GM23338 (cell line): ENCODE measurements at regions not wholly inside any gene's neighbourhood (a gene's known extent, or its start where the extent isn't known, plus 50 kb on each side); places are given as distances from the start of the nearest gene placed in this dataset.

Experiments used
- ATAC-seq: fragments of 200-7000 bp; cut with Tn5 transposase; 3 replicates; pipeline ENCODE4 v1.9.1; 2020
- DNase-seq: peaks from one replicate; pipeline ENCODE4 v3.0.0-alpha.2; 2015; ENCODE audit warnings: low spot score
- H2AFZ ChIP-seq: fragments of 200-600 bp; sonication (generic); 2 replicates; pipeline ENCODE4 v1.8.0; 2016; ENCODE audit warnings: antibody characterized with exemption, mild to moderate bottlenecking, moderate library complexity
- H3F3A ChIP-seq: fragments of 200-600 bp; sonication (generic); replicated peaks from 2 replicates; pipeline ENCODE4 v1.8.0; 2017; ENCODE audit warnings: antibody characterized with exemption, mixed run types, low read depth
- H3K27ac ChIP-seq: fragments of 200-600 bp; sonication (generic); 2 replicates; pipeline ENCODE4 v1.6.1; 2016; ENCODE audit warnings: low read depth
- H3K27me3 ChIP-seq: fragments of 200-600 bp; sonication (generic); 2 replicates; pipeline ENCODE4 v1.8.0; 2016; ENCODE audit warnings: mild to moderate bottlenecking, mixed run types, moderate library complexity; ENCODE audit not compliant: insufficient read depth
- H3K36me3 ChIP-seq: fragments of 200-600 bp; sonication (generic); 2 replicates; pipeline ENCODE4 v1.8.0; 2016; ENCODE audit warnings: mild to moderate bottlenecking; ENCODE audit not compliant: insufficient read depth
- H3K4me1 ChIP-seq: fragments of 200-600 bp; sonication (generic); 2 replicates; pipeline ENCODE4 v1.8.0; 2016; ENCODE audit warnings: mild to moderate bottlenecking, moderate library complexity; ENCODE audit not compliant: insufficient read depth
- H3K4me2 ChIP-seq: fragments of 200-600 bp; sonication (generic); 2 replicates; pipeline ENCODE4 v1.7.1; 2017; ENCODE audit warnings: mixed run types
- H3K4me3 ChIP-seq: fragments of 200-600 bp; sonication (generic); 2 replicates; pipeline ENCODE4 v1.6.1; 2016; ENCODE audit warnings: mixed run types
- H3K79me2 ChIP-seq: fragments of 200-600 bp; sonication (generic); replicated peaks from 2 replicates; pipeline ENCODE4 v1.8.0; 2017; ENCODE audit warnings: mild to moderate bottlenecking; ENCODE audit not compliant: insufficient read depth
- H3K9me2 ChIP-seq: fragments of 200-600 bp; sonication (generic); 2 replicates; pipeline ENCODE4 v1.8.0; 2017; ENCODE audit not compliant: insufficient read depth
- H4K20me1 ChIP-seq: fragments of 200-600 bp; sonication (generic); replicated peaks from 2 replicates; pipeline ENCODE4 v1.8.0; 2017; ENCODE audit warnings: mild to moderate bottlenecking; ENCODE audit not compliant: insufficient read depth
- H3K27ac Mint-ChIP-seq: 2 replicates; pipeline ENCODE4 v1.8.0; 2020; ENCODE audit warnings: inconsistent platforms, mild to moderate bottlenecking, moderate library complexity, mixed read lengths
- H3K27me3 Mint-ChIP-seq: 3 replicates; pipeline ENCODE4 v1.8.0; 2022; ENCODE audit warnings: low read depth, mild to moderate bottlenecking, moderate library complexity, mixed read lengths, inconsistent platforms; ENCODE audit not compliant: insufficient read depth, poor library complexity
- H3K36me3 Mint-ChIP-seq: 3 replicates; pipeline ENCODE4 v1.8.0; 2021; ENCODE audit warnings: low read depth, mild to moderate bottlenecking, inconsistent platforms, moderate library complexity, mixed read lengths
- H3K4me1 Mint-ChIP-seq: 3 replicates; pipeline ENCODE4 v1.8.0; 2020; ENCODE audit warnings: mild to moderate bottlenecking, inconsistent platforms, mixed read lengths
- H3K4me3 Mint-ChIP-seq: 3 replicates; pipeline ENCODE4 v1.8.0; 2021; ENCODE audit warnings: moderate library complexity, mild to moderate bottlenecking, inconsistent platforms, mixed read lengths
- H3K9me3 Mint-ChIP-seq: 3 replicates; pipeline ENCODE4 v1.8.0; 2020; ENCODE audit warnings: moderate library complexity, mild to moderate bottlenecking, inconsistent platforms, mixed read lengths
- CREB1 ChIP-seq: fragments of 250-450 bp; sonication (Bioruptor Pico); IDR thresholded peaks from 2 replicates; pipeline ENCODE4 v1.5.0; 2020; ENCODE audit warnings: low read depth, mild to moderate bottlenecking, moderate library complexity
- CTCF ChIP-seq, 2 experiments: fragments of 200-600 bp in 1 of 2; sonication (generic) in 1 of 2; conservative IDR thresholded peaks; 2 replicates each; pipeline versions ENCODE4 v1.5.1 to v1.6.1; 2016 to 2017; ENCODE audit warnings: antibody characterized with exemption in 2 of 2, low read depth in 2 of 2, mild to moderate bottlenecking in 2 of 2, moderate library complexity in 1 of 2
- EZH2 ChIP-seq: fragments of 200-600 bp; sonication (generic); IDR thresholded peaks from one replicate; pipeline ENCODE4 v1.8.0; 2017; ENCODE audit warnings: antibody characterized with exemption, mild to moderate bottlenecking, low read depth; ENCODE audit not compliant: unreplicated experiment
- NANOG ChIP-seq: IDR thresholded peaks from 2 replicates; pipeline ENCODE4 v1.6.1; 2016; ENCODE audit warnings: antibody characterized with exemption, borderline replicate concordance
- POLR2AphosphoS5 ChIP-seq: IDR thresholded peaks from 2 replicates; pipeline ENCODE4 v1.6.1; 2016; ENCODE audit warnings: antibody characterized with exemption, low read depth
- REST ChIP-seq: IDR thresholded peaks from one replicate; pipeline ENCODE4 v1.6.1; 2018; ENCODE audit warnings: antibody characterized with exemption; ENCODE audit not compliant: unreplicated experiment
- STAT1 ChIP-seq: IDR thresholded peaks from one replicate; pipeline ENCODE4 v1.6.1; 2016; ENCODE audit warnings: antibody characterized with exemption; ENCODE audit not compliant: unreplicated experiment
- ZNF114 ChIP-seq: fragments of 250-450 bp; sonication (Bioruptor Pico); IDR thresholded peaks from 2 replicates; pipeline ENCODE4 v1.5.0; 2020; ENCODE audit warnings: mild to moderate bottlenecking, moderate library complexity
- ZNF462 ChIP-seq: fragments of 250-450 bp; sonication (Bioruptor Pico); IDR thresholded peaks from 2 replicates; pipeline ENCODE4 v1.5.0; 2020; ENCODE audit warnings: mild to moderate bottlenecking, moderate library complexity

GRCh38 chr12:20050221-20050620 is 318.1 kb upstream of the PDE3A start (continued):
- no peak for TF ChIP-seq REST

GRCh38 chr12:20053782-20054181 is 314.6 kb upstream of the PDE3A start:
- Histone ChIP-seq H2AFZ (no peak overlapping the region), H3K27ac (no peak overlapping the region), H3K4me2 (no peak overlapping the region), H3K4me3 (no peak overlapping the region), H3K36me3 (no peaks in the 10 kb centered on the region), H3K27me3 (no peaks in the 10 kb centered on the region), H3K4me1 (no peaks in the 10 kb centered on the region), H3K79me2 (no peaks in the 10 kb centered on the region), H3K9me2 (no peaks in the 10 kb centered on the region), H4K20me1 (no peaks in the 10 kb centered on the region), H3F3A (no peaks in the 10 kb centered on the region)
- Mint-ChIP-seq H3K36me3 (no peaks in the 10 kb centered on the region), H3K27ac (no peak overlapping the region), H3K4me3 (no peak overlapping the region), H3K27me3 (no peaks in the 10 kb centered on the region), H3K4me1 (no peaks in the 10 kb centered on the region), H3K9me3 (no peaks in the 10 kb centered on the region)
- no peak for DNase-seq
- ATAC-seq = no peak
- TF ChIP-seq EZH2 = no peak
- TF ChIP-seq REST = no peak
- no peak for TF ChIP-seq ZNF114 (CRISPR knock-in tag)
- no peak for TF ChIP-seq NANOG
- TF ChIP-seq STAT1 = no peak
- TF ChIP-seq CREB1 = no peak
- no peak for TF ChIP-seq CTCF (conservative IDR thresholded peaks at IDR 0.05; ENCODE audit: low read depth in 2 of 2)
- TF ChIP-seq ZNF462 = no peak
- TF ChIP-seq POLR2AphosphoS5 = no peak
